ENCODE measurements at regions not wholly inside any gene's neighbourhood (a gene's known extent, or its start where the extent isn't known, plus 50 kb on each side); places are given as distances from the start of the nearest gene placed in this dataset.

GRCh38 chr9:84216151-84216550 is 124.4 kb downstream of the SLC28A3 start:
- TF ChIP-seq, protein P1, sequence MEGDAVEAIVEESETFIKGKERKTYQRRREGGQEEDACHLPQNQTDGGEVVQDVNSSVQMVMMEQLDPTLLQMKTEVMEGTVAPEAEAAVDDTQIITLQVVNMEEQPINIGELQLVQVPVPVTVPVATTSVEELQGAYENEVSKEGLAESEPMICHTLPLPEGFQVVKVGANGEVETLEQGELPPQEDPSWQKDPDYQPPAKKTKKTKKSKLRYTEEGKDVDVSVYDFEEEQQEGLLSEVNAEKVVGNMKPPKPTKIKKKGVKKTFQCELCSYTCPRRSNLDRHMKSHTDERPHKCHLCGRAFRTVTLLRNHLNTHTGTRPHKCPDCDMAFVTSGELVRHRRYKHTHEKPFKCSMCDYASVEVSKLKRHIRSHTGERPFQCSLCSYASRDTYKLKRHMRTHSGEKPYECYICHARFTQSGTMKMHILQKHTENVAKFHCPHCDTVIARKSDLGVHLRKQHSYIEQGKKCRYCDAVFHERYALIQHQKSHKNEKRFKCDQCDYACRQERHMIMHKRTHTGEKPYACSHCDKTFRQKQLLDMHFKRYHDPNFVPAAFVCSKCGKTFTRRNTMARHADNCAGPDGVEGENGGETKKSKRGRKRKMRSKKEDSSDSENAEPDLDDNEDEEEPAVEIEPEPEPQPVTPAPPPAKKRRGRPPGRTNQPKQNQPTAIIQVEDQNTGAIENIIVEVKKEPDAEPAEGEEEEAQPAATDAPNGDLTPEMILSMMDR (IDR thresholded peaks at IDR 0.05; ENCODE audit: poor library complexity, severe bottlenecking), result no peak
- TF ChIP-seq EZH2 (IDR thresholded peaks at IDR 0.05; ENCODE audit: borderline replicate concordance, insufficient read depth, low read length, poor library complexity, severe bottlenecking) (no peak), EP300 (conservative IDR thresholded peaks at IDR 0.05; ENCODE audit: poor library complexity, severe bottlenecking) (no peak)
- TF ChIP-seq, protein P2, sequence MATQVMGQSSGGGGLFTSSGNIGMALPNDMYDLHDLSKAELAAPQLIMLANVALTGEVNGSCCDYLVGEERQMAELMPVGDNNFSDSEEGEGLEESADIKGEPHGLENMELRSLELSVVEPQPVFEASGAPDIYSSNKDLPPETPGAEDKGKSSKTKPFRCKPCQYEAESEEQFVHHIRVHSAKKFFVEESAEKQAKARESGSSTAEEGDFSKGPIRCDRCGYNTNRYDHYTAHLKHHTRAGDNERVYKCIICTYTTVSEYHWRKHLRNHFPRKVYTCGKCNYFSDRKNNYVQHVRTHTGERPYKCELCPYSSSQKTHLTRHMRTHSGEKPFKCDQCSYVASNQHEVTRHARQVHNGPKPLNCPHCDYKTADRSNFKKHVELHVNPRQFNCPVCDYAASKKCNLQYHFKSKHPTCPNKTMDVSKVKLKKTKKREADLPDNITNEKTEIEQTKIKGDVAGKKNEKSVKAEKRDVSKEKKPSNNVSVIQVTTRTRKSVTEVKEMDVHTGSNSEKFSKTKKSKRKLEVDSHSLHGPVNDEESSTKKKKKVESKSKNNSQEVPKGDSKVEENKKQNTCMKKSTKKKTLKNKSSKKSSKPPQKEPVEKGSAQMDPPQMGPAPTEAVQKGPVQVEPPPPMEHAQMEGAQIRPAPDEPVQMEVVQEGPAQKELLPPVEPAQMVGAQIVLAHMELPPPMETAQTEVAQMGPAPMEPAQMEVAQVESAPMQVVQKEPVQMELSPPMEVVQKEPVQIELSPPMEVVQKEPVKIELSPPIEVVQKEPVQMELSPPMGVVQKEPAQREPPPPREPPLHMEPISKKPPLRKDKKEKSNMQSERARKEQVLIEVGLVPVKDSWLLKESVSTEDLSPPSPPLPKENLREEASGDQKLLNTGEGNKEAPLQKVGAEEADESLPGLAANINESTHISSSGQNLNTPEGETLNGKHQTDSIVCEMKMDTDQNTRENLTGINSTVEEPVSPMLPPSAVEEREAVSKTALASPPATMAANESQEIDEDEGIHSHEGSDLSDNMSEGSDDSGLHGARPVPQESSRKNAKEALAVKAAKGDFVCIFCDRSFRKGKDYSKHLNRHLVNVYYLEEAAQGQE (IDR thresholded peaks at IDR 0.05; ENCODE audit: borderline replicate concordance), result no peak

Measured in neural cell (in vitro differentiated cells).